HFFc6 (cell line): ENCODE measurements at regions not wholly inside any gene's neighbourhood (a gene's known extent, or its start where the extent isn't known, plus 50 kb on each side); places are given as distances from the start of the nearest gene placed in this dataset.
"Not testable (repeated sequence)": the region's sequence is repeated elsewhere in the genome, so short reads cannot be mapped to it uniquely, and the experiment has no call there.

Experiments used
- DNase-seq: peaks from one replicate; pipeline ENCODE4 v3.0.0-alpha.2; 2018
- H3K27ac Mint-ChIP-seq: 2 replicates; pipeline ENCODE4 v1.8.0; 2020; ENCODE audit warnings: mild to moderate bottlenecking, mixed read lengths
- H3K27me3 Mint-ChIP-seq: 2 replicates; pipeline ENCODE4 v1.8.0; 2021; ENCODE audit warnings: mild to moderate bottlenecking, moderate library complexity, mixed read lengths; ENCODE audit not compliant: insufficient read depth
- H3K36me3 Mint-ChIP-seq: 2 replicates; pipeline ENCODE4 v1.8.0; 2021; ENCODE audit warnings: low read depth, mixed read lengths
- H3K4me1 Mint-ChIP-seq: 2 replicates; pipeline ENCODE4 v1.8.0; 2020; ENCODE audit warnings: low read depth, mixed read lengths
- H3K4me3 Mint-ChIP-seq: 2 replicates; pipeline ENCODE4 v1.8.0; 2020; ENCODE audit warnings: mild to moderate bottlenecking, moderate library complexity, mixed read lengths
- H3K9me3 Mint-ChIP-seq: 2 replicates; pipeline ENCODE4 v1.8.0; 2020; ENCODE audit warnings: mild to moderate bottlenecking, mixed read lengths
- TF ChIP-seq, protein P1 (sequence below): fragments of 200-600 bp; sonication (generic); IDR thresholded peaks from 2 replicates; pipeline ENCODE4 v1.5.0; 2021; ENCODE audit warnings: antibody characterized with exemption, mild to moderate bottlenecking

DNA sequence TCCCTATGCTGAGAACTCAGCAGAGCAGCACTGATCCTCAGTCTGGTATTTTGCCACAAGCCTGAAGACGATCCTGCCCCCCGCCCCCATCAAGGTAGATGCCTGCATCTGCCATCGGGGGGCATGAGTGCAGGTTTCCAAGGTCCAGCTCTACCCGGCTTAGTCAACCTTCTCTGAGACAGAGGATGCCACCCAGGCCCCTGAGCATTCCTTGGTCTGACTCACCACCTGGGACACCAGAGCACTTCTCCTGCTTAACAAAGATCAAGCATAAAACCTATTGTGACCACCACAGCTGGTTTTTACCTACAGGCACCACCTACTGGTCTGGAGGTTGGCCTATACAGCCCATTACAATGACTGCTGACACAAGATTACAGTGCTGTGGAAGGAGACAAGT lies 1168.1 kb downstream of the PCDH19 start:
- Mint-ChIP-seq H3K27me3 (no peaks in the 10 kb centered on the region), H3K27ac (no peak overlapping the region), H3K36me3 (no peaks in the 10 kb centered on the region), H3K4me3 (no peak overlapping the region), H3K9me3 (peaks cover 9% of the 10 kb centered on the region), H3K4me1 (no peaks in the 10 kb centered on the region)
- TF ChIP-seq, protein P1, sequence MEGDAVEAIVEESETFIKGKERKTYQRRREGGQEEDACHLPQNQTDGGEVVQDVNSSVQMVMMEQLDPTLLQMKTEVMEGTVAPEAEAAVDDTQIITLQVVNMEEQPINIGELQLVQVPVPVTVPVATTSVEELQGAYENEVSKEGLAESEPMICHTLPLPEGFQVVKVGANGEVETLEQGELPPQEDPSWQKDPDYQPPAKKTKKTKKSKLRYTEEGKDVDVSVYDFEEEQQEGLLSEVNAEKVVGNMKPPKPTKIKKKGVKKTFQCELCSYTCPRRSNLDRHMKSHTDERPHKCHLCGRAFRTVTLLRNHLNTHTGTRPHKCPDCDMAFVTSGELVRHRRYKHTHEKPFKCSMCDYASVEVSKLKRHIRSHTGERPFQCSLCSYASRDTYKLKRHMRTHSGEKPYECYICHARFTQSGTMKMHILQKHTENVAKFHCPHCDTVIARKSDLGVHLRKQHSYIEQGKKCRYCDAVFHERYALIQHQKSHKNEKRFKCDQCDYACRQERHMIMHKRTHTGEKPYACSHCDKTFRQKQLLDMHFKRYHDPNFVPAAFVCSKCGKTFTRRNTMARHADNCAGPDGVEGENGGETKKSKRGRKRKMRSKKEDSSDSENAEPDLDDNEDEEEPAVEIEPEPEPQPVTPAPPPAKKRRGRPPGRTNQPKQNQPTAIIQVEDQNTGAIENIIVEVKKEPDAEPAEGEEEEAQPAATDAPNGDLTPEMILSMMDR = no peak
- no peak for DNase-seq

DNA sequence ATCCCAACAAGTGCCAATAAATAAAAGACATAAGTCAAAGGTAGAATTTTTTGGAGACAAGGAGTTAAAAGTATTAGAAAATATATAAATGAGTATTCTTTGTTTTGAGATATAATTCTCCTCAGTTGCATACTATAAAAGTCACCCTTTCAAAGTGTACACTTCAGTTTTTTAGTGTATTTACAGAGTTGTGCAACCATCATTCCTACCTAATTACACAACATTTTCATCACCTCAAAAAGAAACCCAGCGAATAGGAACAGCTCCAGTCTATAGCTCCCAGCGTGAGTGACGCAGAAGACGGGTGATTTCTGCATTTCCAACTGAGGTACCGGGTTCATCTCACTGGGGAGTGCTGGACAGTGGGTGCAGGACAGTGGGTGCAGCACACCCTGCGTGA lies 1175.7 kb downstream of the PCDH19 start:
- DNase-seq, H3K9me3 Mint-ChIP-seq, H3K27me3 Mint-ChIP-seq, H3K4me1 Mint-ChIP-seq, H3K36me3 Mint-ChIP-seq, H3K4me3 Mint-ChIP-seq, H3K27ac Mint-ChIP-seq: not testable (repeated sequence)

DNA sequence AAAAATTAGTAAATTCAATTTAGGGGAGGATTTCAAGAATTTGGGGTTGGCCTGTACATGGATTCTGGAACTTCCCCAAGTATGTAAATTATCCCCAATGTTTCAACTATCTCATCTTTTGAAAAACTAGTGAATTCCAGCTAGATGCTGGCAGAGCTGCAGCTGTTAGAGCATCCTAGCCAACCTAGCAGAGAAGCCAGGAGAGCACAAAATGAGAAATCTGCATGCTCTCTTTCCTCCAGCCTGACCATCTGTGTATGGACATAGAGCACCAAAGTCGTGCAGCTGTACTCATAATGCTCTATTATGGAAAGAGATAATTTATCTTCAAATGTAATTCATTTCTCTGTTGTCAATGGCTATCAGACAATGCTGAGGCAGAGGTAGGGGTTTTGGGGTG lies 1217.7 kb downstream of the PCDH19 start:
- H3K27me3 Mint-ChIP-seq = no peaks in the 10 kb centered on the region
- TF ChIP-seq, protein P1 = no peak
- peaks cover 9% of the 10 kb centered on the region; the same call in 1 of the 2 replicates for H3K9me3 Mint-ChIP-seq
- H3K4me1 Mint-ChIP-seq = no peaks in the 10 kb centered on the region
- H3K27ac Mint-ChIP-seq = no peak overlapping the region
- DNase-seq = no peak
- no peaks in the 10 kb centered on the region for H3K36me3 Mint-ChIP-seq
- no peak overlapping the region for H3K4me3 Mint-ChIP-seq

DNA sequence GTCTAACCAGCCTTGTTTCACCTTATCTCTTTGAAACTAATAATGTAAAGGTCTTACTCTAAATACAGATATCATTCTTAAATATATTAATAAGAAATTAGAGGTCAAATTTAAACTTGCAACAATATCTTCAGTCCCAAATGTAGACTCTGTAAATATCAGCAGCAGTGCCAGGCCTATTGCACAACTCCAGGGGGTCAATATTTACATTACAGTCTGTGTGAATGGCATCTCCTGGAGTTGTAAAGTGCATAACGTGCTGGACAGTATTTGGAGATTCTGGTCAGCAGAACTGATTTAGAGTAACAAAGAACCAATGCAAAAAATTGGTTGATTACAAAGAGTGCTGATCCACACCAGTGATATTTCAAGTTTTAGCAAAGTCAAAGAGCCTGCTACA lies 1225.9 kb downstream of the PCDH19 start:
- DNase-seq = no peak
- no peak overlapping the region for H3K27ac Mint-ChIP-seq
- H3K9me3 Mint-ChIP-seq = peaks cover 9% of the 10 kb centered on the region; the same call in 1 of the 2 replicates
- TF ChIP-seq, protein P1 = no peak
- no peak overlapping the region for H3K4me3 Mint-ChIP-seq
- H3K27me3 Mint-ChIP-seq = no peaks in the 10 kb centered on the region
- no peaks in the 10 kb centered on the region for H3K4me1 Mint-ChIP-seq
- H3K36me3 Mint-ChIP-seq = no peaks in the 10 kb centered on the region

DNA sequence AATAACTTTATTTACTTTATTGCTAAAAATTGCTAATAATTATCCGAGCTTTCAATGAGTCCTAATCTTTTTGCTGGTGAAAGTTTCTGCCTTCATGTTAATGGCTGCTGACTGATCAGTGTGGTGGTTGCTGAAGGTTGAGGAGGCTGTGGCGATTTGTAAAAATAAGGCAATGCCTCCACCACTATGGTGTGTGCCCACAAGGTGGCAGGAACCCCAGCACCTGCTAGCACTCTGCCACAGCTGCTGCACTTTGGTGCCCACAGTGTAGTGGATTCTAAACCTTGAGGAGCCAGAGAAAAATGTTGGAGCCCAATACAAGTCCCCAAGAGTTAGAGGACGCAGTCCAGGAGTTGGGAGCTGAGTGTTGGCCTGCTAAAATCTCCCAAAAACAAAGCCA lies 1237.1 kb downstream of the PCDH19 start:
- no peak for DNase-seq
- H3K4me1 Mint-ChIP-seq = no peaks in the 10 kb centered on the region
- H3K27me3 Mint-ChIP-seq = no peaks in the 10 kb centered on the region
- H3K9me3 Mint-ChIP-seq = peaks cover 7% of the 10 kb centered on the region
- H3K27ac Mint-ChIP-seq = no peak overlapping the region
- H3K36me3 Mint-ChIP-seq = no peaks in the 10 kb centered on the region
- TF ChIP-seq, protein P1 = no peak
- H3K4me3 Mint-ChIP-seq = no peak overlapping the region

DNA sequence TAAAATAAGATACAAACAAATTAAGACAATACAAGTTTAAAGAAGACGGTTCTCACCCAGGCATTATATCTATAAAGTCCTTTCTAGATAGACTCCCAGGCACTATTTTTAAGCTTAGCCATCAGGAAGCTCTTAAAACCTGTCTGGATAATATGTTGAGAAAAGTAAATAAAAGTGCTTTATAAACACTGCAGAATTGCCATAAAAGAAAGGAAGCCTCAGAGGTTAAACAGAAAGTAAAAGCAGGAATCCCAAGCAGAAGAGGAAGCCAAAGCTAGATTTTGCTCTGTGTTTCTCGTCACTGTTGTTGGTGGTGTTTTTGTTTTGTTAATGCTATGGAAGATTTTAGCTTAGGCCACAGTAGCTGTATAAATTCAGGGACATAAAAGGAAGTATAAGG lies 1267.3 kb downstream of the PCDH19 start:
- DNase-seq = no peak
- Mint-ChIP-seq H3K4me3 (no peak overlapping the region), H3K27ac (no peak overlapping the region), H3K4me1 (no peaks in the 10 kb centered on the region), H3K36me3 (no peaks in the 10 kb centered on the region), H3K9me3 (peaks cover 14% of the 10 kb centered on the region), H3K27me3 (no peaks in the 10 kb centered on the region)
- TF ChIP-seq, protein P1 = no peak
